ENCODE measurements at regions not wholly inside any gene's neighbourhood (a gene's known extent, or its start where the extent isn't known, plus 50 kb on each side); places are given as distances from the start of the nearest gene placed in this dataset.
A peak's percentile ranks its signal among the peaks of the same experiment; 100 is the strongest.

GRCh38 chr18:26741048-26741447 lies 124.5 kb downstream of the AQP4 start:
- no peak for DNase-seq

- no peak for DNase-seq
These were observed 125.1 kb downstream of the AQP4 start for GRCh38 chr18:26740396-26740795.

GRCh38 chr18:26738706-26739105 lies 126.8 kb downstream of the AQP4 start:
- DNase-seq: no peak

- no peak for DNase-seq
These were observed 129.2 kb downstream of the AQP4 start for GRCh38 chr18:26736301-26736700.

- no peak for DNase-seq
These were observed 130.7 kb downstream of the AQP4 start for GRCh38 chr18:26734760-26735159.

- DNase-seq: no peak
These were observed 136.1 kb downstream of the AQP4 start for GRCh38 chr18:26729449-26729848.

- no peak for DNase-seq
These were observed 136.5 kb downstream of the AQP4 start for GRCh38 chr18:26729008-26729407.

- DNase-seq: peak; percentile 81 to 88
These were observed 141.5 kb downstream of the AQP4 start for GRCh38 chr18:26723981-26724380.

GRCh38 chr18:26722565-26722931 lies 143.0 kb downstream of the AQP4 start:
- no peak for DNase-seq

GRCh38 chr18:26721854-26722564 lies 143.5 kb downstream of the AQP4 start:
- no peak for DNase-seq

GRCh38 chr18:26719896-26720295 lies 145.6 kb downstream of the AQP4 start:
- peak; percentile 68 to 81 for DNase-seq

- DNase-seq: no peak
These were observed 148.3 kb downstream of the AQP4 start for GRCh38 chr18:26717123-26717719.

- DNase-seq: no peak
These were observed 150.8 kb downstream of the AQP4 start for GRCh38 chr18:26714739-26715138.

- peak; percentile 78 for DNase-seq
These were observed 153.8 kb downstream of the AQP4 start for GRCh38 chr18:26711756-26712155.

GRCh38 chr18:26710470-26711096 lies 154.9 kb downstream of the AQP4 start:
- DNase-seq: peak; percentile 45 to 50

- DNase-seq: no peak
These were observed 155.6 kb downstream of the AQP4 start for GRCh38 chr18:26709897-26710296.

- peak; percentile 43 to 73 for DNase-seq
These were observed 156.4 kb downstream of the AQP4 start for GRCh38 chr18:26708806-26709716.

GRCh38 chr18:26706911-26707351 lies 158.6 kb downstream of the AQP4 start:
- DNase-seq: peak; percentile 69 to 80

GRCh38 chr18:26705757-26706156 lies 157.4 kb upstream of the KCTD1 start:
- DNase-seq: no peak

- DNase-seq: no peak
These were observed 155.0 kb upstream of the KCTD1 start for GRCh38 chr18:26703170-26703930.

- peak in 1 of 2 donors; percentile 25 for DNase-seq
These were observed 153.7 kb upstream of the KCTD1 start for GRCh38 chr18:26702086-26702485.

- DNase-seq: no peak
These were observed 152.4 kb upstream of the KCTD1 start for GRCh38 chr18:26700728-26701127.

Measured in inflammatory macrophage treated with lipopolysaccharide for 1 hour (primary cell).